Esophagus muscularis mucosa (tissue), 3 donors: ENCODE measurements at regions not wholly inside any gene's neighbourhood (a gene's known extent, or its start where the extent isn't known, plus 50 kb on each side); places are given as distances from the start of the nearest gene placed in this dataset.

ENCODE experiments used
- CTCF ChIP-seq, 3 experiments: fragments of 200-600 bp in 2 of 3; fragments of 450-650 bp in 1 of 3; sonication (generic) in 2 of 3; IDR thresholded peaks; one replicate each; pipeline ENCODE4 v1.5.1; 2017 to 2019; ENCODE audit warnings: antibody characterized with exemption in 3 of 3, mild to moderate bottlenecking in 2 of 3, moderate library complexity in 1 of 3
- POLR2A ChIP-seq: fragments of 450-650 bp; IDR thresholded peaks from one replicate; pipeline ENCODE4 v1.6.1; 2017; ENCODE audit warnings: antibody characterized with exemption, moderate library complexity, mild to moderate bottlenecking, low read depth
- POLR2AphosphoS5 ChIP-seq, 2 donors: sonication (generic); formaldehyde crosslinking; IDR thresholded peaks; one replicate each; pipeline ENCODE4 v1.6.1; 2017; ENCODE audit warnings: antibody characterized with exemption in 2 of 2

GRCh38 chr22:25409240-25409639, 155.2 kb upstream of the GRK3 start:
- no peak for TF ChIP-seq CTCF (IDR thresholded peaks at IDR 0.05)
- no peak for TF ChIP-seq POLR2AphosphoS5 (IDR thresholded peaks at IDR 0.05)
- no peak for TF ChIP-seq POLR2A
